SH-SY5Y (cell line): ENCODE measurements at regions not wholly inside any gene's neighbourhood (a gene's known extent, or its start where the extent isn't known, plus 50 kb on each side); places are given as distances from the start of the nearest gene placed in this dataset.

Experiments
- GATA2 ChIP-seq: IDR thresholded peaks from 2 replicates; pipeline ENCODE4 v1.6.1; 2011; ENCODE audit warnings: mild to moderate bottlenecking, low read depth, low read length
- GATA3 ChIP-seq: IDR thresholded peaks from 2 replicates; pipeline ENCODE4 v1.6.1; 2011; ENCODE audit warnings: low read depth, mild to moderate bottlenecking, low read length, moderate library complexity

DNA sequence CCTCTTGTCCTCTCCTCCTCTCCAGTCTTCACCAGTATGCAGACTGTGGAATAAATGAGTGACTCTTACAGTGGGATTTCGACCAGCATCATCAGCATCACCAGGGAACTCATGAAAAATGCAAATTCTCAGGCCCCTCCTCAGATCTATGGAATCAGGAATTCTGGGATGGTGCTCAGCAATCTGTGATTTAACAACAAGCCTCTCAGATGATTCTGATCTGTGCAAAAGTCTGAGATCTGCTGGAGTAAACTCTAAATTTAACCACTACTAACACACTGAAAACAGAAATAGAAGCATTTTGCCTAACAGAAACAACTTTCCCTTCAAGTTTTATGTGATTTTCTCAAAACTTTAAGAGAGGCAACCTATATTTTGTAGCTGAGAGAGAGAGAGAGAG lies 124.8 kb upstream of the FAM3C start:
- TF ChIP-seq GATA3 (no peak), GATA2 (no peak)
